Stimulated activated CD8-positive, alpha-beta memory T cell treated with anti-CD3 and anti-CD28 coated beads, Interleukin-2, amount 100 ng/mL, for 48 hours (primary cell): ENCODE measurements at regions not wholly inside any gene's neighbourhood (a gene's known extent, or its start where the extent isn't known, plus 50 kb on each side); places are given as distances from the start of the nearest gene placed in this dataset.
A peak's percentile ranks its signal among the peaks of the same experiment; 100 is the strongest.

Experiments used
- DNase-seq, 2 donors: peaks; one replicate each; pipeline ENCODE4 v3.0.0-alpha.2; 2020; ENCODE audit warnings: low read depth in 2 of 2

GRCh38 chr11:88448131-88448670, 110.7 kb upstream of the CTSC start:
- no peak for DNase-seq

- DNase-seq = no peak
These were observed 109.7 kb upstream of the CTSC start for GRCh38 chr11:88447281-88447680.

- DNase-seq = no peak
These were observed 101.8 kb upstream of the CTSC start for GRCh38 chr11:88439356-88439755.

DNA sequence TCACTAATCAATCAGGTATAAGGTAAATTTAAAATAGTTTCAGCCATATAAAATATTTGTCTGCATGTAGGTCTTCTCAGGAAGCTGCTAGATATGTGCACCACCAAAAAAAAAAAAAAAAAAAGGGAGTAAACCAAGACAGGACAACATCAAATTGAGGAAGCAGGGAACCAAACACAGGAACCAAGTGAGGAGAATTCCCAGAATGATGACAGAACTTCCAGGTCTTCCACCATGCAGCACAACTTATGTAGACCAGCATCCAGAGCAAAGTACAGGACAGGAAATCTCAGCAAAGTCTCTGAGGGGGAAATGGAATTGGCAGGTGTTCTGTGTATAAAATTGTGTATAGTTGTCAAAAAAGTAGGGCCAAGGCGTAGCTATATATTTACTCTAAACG, 101.2 kb upstream of the CTSC start:
- DNase-seq = no peak

- DNase-seq = no peak
These were observed 97.9 kb upstream of the CTSC start for GRCh38 chr11:88435415-88435814.

- DNase-seq = no peak
These were observed 96.9 kb upstream of the CTSC start for GRCh38 chr11:88434333-88434976.

DNA sequence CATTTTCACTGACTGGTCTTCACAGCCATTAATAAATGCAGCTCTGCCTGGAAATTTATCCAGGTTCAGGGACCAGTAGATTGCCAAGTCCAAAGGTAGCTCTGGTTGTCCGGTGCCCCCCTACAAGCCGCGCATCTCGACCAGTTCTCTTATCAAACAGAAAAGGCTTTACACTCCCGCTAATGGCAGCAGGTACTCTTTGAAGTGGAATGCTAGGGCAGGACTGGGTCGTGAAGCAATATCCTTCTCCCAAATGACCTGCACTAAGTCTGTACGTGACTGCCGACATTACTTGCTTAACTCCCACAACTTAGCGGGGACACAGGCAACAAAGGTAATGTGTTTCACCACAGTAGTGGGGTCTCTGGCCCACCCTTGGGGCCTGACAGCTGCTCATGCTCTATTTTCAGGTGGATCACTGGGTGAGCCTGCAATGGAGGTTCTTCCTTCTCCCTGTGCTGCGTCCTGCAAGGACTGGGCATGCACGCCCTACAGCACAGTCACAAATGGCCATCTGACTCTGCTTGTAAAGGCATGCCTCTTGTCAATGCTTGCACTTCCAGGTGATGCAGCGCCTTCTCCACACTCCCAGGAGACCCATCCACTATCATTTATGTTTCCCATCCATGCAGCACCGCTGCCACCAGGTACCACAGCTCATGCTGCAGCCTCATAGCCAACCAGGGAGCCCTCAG, 96.1 kb upstream of the CTSC start:
- no peak for DNase-seq

DNA sequence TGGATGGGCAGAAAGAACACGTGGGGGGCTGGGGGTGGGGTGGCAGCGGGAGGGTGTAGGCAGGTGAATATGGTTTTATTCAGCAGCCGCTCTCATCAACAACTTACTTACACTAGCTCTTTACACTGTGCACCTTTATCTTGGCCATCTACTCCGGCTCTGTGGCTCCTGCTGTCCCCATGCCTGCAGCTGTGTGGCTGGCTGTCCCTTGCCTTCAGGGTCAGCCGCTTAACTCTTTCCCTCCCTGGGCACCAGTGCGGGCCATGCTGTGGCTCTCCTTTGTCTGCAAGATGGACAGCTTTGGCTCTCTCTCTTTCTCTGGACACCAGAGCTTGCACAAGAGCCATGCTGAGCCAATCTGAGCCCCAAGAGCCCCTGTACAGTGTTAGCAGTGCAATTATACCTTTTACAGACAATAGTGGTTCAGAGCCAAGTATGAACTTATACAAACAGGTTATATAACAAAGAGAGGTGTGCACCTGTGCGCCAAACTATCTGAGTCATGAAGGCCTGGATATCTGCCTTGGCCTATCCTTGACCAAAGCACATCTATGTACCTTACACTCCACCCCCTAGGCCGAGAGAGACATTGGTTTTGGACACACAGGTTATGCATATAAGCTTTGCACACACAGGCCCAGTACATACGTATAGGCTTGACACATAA, 94.3 kb upstream of the CTSC start:
- DNase-seq = no peak

GRCh38 chr11:88428959-88429358, 91.4 kb upstream of the CTSC start:
- DNase-seq = no peak

GRCh38 chr11:88427719-88428118, 90.2 kb upstream of the CTSC start:
- DNase-seq = no peak

GRCh38 chr11:88424881-88425280, 87.3 kb upstream of the CTSC start:
- no peak for DNase-seq

DNA sequence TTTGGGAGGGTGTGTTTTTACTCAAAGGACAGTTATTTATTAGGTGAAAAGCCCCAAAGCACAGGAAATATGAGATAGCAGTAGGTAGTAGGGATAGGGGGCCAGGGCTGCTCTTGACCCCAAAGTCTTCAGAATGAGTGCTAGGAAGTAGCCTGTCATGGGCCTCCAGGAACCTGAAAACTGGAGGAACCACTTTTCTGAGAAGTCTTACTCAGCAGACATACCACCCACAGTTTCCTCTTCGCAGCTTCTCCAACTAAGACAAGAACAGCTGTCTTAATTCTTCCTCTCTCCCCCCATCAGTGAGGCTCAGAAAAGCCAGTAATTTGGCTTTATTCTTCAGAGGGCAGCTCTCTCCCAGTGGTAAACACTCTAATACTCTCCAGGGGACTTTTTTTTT, 84.0 kb upstream of the CTSC start:
- peak in 1 of 2 donors; percentile 28 for DNase-seq

DNA sequence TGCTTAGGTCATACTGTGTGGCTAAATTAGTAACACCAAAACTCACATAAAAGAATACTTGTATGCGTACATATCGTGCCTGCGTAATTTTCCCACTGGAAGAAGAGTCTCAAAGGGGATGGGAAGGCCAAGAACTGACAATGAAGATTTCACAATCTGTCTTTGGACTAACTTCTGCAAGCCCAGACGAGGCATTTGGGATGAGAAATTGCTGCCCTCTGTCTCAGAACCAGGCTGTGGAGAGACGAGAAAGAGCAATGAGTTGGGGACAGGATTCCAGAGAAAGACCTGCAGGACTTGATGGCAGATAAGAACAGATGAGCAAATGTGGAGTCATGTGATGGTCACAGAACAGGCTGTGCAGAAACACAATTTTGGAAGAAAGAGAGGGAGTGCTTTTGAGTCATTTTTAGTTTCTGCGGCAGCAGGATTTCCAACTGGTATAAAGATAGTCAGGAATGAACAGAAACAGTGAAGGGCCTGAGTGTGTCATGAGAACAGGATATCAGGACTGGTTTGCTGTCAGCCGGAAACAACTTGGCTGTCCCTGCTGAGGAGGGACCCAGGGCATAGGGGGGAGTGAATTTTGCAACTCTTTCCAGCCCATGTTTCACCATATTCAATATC, 82.7 kb upstream of the CTSC start:
- no peak for DNase-seq

DNA sequence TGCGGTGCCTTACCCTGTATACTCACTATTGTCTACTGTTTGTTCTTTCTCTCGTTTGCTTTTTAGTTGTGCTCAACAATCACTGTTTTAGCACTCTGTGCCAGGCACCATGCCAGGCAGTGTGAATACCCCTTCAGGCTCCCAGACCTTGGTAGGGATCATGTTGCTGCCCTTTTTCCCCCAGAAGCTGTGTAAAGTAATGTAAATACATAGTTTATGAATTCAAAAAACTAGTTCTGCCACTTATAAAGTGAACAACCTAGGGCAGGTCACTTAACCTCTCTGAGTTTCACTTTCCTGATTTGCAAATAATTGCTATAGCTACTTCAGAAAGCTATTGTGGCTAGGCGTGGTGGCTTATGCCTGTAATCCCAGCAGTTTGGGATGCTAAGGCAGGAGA, 81.0 kb upstream of the CTSC start:
- DNase-seq = no peak

GRCh38 chr11:88415495-88415894, 78.0 kb upstream of the CTSC start:
- DNase-seq = no peak

GRCh38 chr11:88414981-88415413, 77.5 kb upstream of the CTSC start:
- no peak for DNase-seq

GRCh38 chr11:88414385-88414861, 76.9 kb upstream of the CTSC start:
- no peak for DNase-seq

DNA sequence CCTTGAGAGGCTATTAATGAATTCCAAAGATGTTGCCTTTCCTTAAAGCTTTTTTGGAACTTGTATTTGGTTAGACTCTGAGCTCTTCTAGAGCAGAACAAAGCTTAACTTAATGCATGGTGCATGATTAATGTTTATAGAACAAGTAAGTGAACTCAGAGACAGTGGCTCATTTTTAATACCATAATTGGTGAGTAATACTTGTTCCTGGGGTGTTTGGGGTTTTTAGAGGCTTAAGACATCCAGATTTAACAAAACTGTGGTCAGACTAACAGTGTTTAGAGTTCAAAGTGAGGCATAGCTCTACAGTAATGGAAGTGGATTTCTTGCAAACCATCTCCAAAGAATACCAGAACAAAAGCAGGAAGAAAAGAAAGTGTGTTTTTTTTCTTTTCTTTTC, 73.7 kb upstream of the CTSC start:
- no peak for DNase-seq

DNA sequence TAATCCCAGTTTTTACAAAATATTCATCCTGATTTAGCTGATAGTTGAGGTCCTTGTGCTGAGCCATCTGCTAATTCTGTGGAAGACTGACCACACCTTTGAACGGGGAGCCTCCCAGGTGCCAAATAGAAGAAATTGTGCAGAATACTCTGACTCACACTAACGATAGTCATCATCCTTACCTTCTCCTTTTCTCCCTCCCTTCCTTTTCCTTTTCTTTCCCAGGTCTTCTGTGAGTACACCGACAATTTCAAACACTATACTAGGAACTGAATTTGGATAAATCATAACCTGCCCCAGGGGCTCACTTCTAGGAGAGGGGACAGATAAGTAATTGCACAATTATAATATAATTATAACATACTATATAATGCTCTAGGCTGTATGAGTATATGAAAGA, 73.1 kb upstream of the CTSC start:
- no peak for DNase-seq

- no peak for DNase-seq
These were observed 72.5 kb upstream of the CTSC start for GRCh38 chr11:88410056-88410455.

GRCh38 chr11:88406876-88407275, 69.3 kb upstream of the CTSC start:
- no peak for DNase-seq

DNA sequence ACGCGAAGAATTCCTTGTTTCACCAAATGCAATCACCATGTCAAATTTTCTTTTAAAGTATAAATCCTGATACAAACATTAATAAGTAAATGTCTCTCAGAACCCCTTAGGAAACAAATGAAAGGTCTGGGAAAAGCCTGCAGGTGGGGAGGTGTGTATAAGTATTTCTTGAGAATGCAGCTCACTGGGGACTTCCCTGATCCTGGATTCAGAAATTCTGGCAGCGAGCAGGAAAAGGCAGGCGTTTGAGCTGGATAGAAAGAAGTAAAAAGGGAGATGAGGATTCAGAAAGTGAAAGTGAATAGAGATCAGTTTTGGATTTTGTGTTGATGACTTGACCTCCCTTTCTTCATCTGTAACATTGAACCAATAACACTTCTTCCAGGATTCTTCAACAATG, 68.3 kb upstream of the CTSC start:
- DNase-seq = no peak
